OCI-LY7 (cell line): ENCODE measurements at regions not wholly inside any gene's neighbourhood (a gene's known extent, or its start where the extent isn't known, plus 50 kb on each side); places are given as distances from the start of the nearest gene placed in this dataset.

Source experiments
- BruUV-seq: library from RNA; stranded (reverse); fragments of 400-500 nt; replicated peaks from 2 replicates; lab custom pipeline; 2021; lab: Mats Ljungman, UMichigan
- CTCF ChIA-PET: fragments of 300-600 bp; sonication (Branson Sonifier 250); formaldehyde crosslinking; loops from one replicate; lab custom pipeline; 2022; ENCODE audit warnings: antibody characterized with exemption; ENCODE audit not compliant: unreplicated experiment; lab: Charles Lee
- POLR2A ChIA-PET: fragments of 300-600 bp; sonication (Branson Sonifier 250); formaldehyde crosslinking; loops from one replicate; lab custom pipeline; 2022; ENCODE audit warnings: antibody characterized with exemption; lab: Charles Lee
- DNase-seq: peaks from one replicate; pipeline ENCODE4 v3.0.0-alpha.2; 2015; ENCODE audit warnings: low spot score
- H2AFZ ChIP-seq: fragments of 200-600 bp; sonication (generic), shearing (Covaris generic); 2 replicates; pipeline ENCODE4 v1.6.1; 2014; ENCODE audit warnings: mild to moderate bottlenecking, antibody characterized with exemption, low read length, moderate library complexity
- H3K27ac ChIP-seq: fragments of 200-600 bp; sonication (generic); 2 replicates; pipeline ENCODE4 v1.5.1; 2014; ENCODE audit warnings: mixed run types, low read depth, mild to moderate bottlenecking, moderate library complexity, low read length, inconsistent platforms; ENCODE audit not compliant: poor library complexity, severe bottlenecking
- H3K36me3 ChIP-seq: fragments of 200-600 bp; sonication (generic); 2 replicates; pipeline ENCODE4 v1.6.1; 2014; ENCODE audit warnings: mild to moderate bottlenecking, antibody characterized with exemption, low read length, moderate library complexity, mixed read lengths; ENCODE audit not compliant: insufficient read depth
- H3K4me1 ChIP-seq: fragments of 200-600 bp; sonication (generic); 2 replicates; pipeline ENCODE4 v1.5.1; 2014; ENCODE audit warnings: mild to moderate bottlenecking, low read length; ENCODE audit not compliant: insufficient read depth, poor library complexity, severe bottlenecking
- H3K4me2 ChIP-seq: fragments of 200-600 bp; sonication (generic); 2 replicates; pipeline ENCODE4 v1.6.1; 2014; ENCODE audit warnings: mild to moderate bottlenecking, low read length
- H3K4me3 ChIP-seq: fragments of 200-600 bp; sonication (generic); 2 replicates; pipeline ENCODE4 v1.5.1; 2014; ENCODE audit warnings: mild to moderate bottlenecking, low read depth, low read length; ENCODE audit not compliant: poor library complexity, severe bottlenecking
- H3K79me2 ChIP-seq: fragments of 200-600 bp; sonication (generic); 2 replicates; pipeline ENCODE4 v1.6.1; 2016; ENCODE audit warnings: low read depth, mild to moderate bottlenecking, low read length, moderate library complexity, mixed read lengths; ENCODE audit not compliant: insufficient read depth
- H3K9me2 ChIP-seq: fragments of 200-600 bp; sonication (generic); 2 replicates; pipeline ENCODE4 v1.6.1; 2016; ENCODE audit warnings: mild to moderate bottlenecking, low read length, mixed read lengths; ENCODE audit not compliant: insufficient read depth
- H3K9me3 ChIP-seq: fragments of 200-600 bp; sonication (generic); 2 replicates; pipeline ENCODE4 v1.6.1; 2014; ENCODE audit warnings: mild to moderate bottlenecking, mixed run types, low read length, mixed read lengths
- H4K20me1 ChIP-seq: fragments of 200-600 bp; sonication (generic); 2 replicates; pipeline ENCODE4 v1.6.1; 2014; ENCODE audit warnings: mild to moderate bottlenecking, antibody characterized with exemption, low read length, moderate library complexity, mixed read lengths; ENCODE audit not compliant: insufficient read depth
- EZH2phosphoT487 ChIP-seq: fragments of 200-600 bp; sonication (generic); IDR thresholded peaks from 2 replicates; pipeline ENCODE4 v1.6.1; 2018; ENCODE audit warnings: low read depth, borderline replicate concordance, mild to moderate bottlenecking, mixed run types, antibody characterized with exemption, low read length, moderate library complexity, mixed read lengths
- intact Hi-C: fragments of 100-400 bp; cut with micrococcal nuclease; formaldehyde crosslinking; loops from one replicate; pipeline ENCODE4 v1.10.0; 2022; ENCODE audit not compliant: unreplicated experiment
- TF ChIP-seq, protein P1 (sequence below): fragments of 200-600 bp; sonication (generic); conservative IDR thresholded peaks from 2 replicates; pipeline ENCODE4 v1.5.1; 2014; ENCODE audit warnings: mild to moderate bottlenecking, antibody characterized with exemption, low read length, moderate library complexity, mixed read lengths

DNA sequence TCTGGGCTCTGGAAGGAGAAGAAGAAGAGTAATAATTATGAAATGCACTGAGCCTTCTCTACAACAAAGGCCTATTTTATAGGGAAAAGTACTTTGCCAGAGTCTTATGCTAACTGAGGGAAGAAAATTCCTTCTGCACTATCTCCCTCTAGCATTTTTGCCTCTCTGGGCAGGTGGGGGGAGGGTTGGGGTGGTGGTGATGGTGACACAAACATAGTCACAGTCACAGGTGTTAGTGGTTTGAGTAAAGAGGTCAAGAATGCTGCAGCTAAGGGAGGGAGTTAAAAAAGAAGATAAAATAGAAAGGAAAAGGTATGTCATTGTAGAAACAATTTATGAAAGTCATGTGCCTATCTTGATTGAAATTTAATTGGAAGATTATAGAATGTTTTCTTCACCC, 140.8 kb upstream of the COL3A1 start:
- Histone ChIP-seq H3K4me3 (no peak overlapping the region), H3K9me3 (no peaks in the 10 kb centered on the region), H2AFZ (no peak overlapping the region), H3K9me2 (no peaks in the 10 kb centered on the region), H3K79me2 (no peaks in the 10 kb centered on the region), H3K4me1 (no peaks in the 10 kb centered on the region), H3K27ac (no peak overlapping the region), H4K20me1 (no peaks in the 10 kb centered on the region), H3K36me3 (no peaks in the 10 kb centered on the region), H3K4me2 (no peak overlapping the region)
- no peak for DNase-seq
- POLR2A ChIA-PET: interaction anchor here (0.5 to 0.7 kb wide), 3 partner anchors 430 to 979 kb away, joined by 3 to 5 read pairs (median 3); no protein-coding TSS in a partner anchor
- TF ChIP-seq, protein P1, sequence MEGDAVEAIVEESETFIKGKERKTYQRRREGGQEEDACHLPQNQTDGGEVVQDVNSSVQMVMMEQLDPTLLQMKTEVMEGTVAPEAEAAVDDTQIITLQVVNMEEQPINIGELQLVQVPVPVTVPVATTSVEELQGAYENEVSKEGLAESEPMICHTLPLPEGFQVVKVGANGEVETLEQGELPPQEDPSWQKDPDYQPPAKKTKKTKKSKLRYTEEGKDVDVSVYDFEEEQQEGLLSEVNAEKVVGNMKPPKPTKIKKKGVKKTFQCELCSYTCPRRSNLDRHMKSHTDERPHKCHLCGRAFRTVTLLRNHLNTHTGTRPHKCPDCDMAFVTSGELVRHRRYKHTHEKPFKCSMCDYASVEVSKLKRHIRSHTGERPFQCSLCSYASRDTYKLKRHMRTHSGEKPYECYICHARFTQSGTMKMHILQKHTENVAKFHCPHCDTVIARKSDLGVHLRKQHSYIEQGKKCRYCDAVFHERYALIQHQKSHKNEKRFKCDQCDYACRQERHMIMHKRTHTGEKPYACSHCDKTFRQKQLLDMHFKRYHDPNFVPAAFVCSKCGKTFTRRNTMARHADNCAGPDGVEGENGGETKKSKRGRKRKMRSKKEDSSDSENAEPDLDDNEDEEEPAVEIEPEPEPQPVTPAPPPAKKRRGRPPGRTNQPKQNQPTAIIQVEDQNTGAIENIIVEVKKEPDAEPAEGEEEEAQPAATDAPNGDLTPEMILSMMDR: no peak
- TF ChIP-seq EZH2phosphoT487: no peak
- CTCF ChIA-PET: no interaction called here
- BruUV-seq: no TSS peak
- intact Hi-C loops: no loop called here

DNA sequence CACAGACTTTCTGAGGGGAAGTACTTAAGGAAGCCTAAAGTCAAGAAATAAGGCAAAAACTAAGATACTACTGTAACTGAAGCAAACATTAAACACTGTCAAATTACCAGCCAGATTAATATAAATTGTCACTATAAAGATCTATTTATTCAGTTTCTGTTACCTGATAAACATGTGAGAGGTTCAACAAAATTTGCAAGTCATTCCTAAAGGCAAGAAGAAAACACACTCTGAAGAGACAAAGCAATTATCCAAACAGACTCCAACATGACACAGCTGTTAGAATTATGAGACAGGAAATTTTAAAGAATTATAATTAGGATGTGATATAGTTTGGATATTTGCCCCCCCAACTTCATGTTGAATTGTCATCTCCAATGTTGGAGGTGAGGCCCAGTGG, 140.4 kb upstream of the COL3A1 start:
- no TSS peak for BruUV-seq
- Histone ChIP-seq H4K20me1 (no peaks in the 10 kb centered on the region), H3K9me3 (no peaks in the 10 kb centered on the region), H3K9me2 (no peaks in the 10 kb centered on the region), H3K79me2 (no peaks in the 10 kb centered on the region), H3K4me1 (no peaks in the 10 kb centered on the region), H3K36me3 (no peaks in the 10 kb centered on the region), H3K4me2 (no peak overlapping the region), H2AFZ (no peak overlapping the region), H3K27ac (no peak overlapping the region), H3K4me3 (no peak overlapping the region)
- DNase-seq: no peak
- CTCF ChIA-PET: no interaction called here
- POLR2A ChIA-PET: interaction anchor here (0.6 kb wide), 1 partner anchor 9 kb away, joined by 3 read pairs; no protein-coding TSS in a partner anchor
- no peak for TF ChIP-seq EZH2phosphoT487
- TF ChIP-seq, protein P1: no peak
- intact Hi-C loops: no loop called here

DNA sequence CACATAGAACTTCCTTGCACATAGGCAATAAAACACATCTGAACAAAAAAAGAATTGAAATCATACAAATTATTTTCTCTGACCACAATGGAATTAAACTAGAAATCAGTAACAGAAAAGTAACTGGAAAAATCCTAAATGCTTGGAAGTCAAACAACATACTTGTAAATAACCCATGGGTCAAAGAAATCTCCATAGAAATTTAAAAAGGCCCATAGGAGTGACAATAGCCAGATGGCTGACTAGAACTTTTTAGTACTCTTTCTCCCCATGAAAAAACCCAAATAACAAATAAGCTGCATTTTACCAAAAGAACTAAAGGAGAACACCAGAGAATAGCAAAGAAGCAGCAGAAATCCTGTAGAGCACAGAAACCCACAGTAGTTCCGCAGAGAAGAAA, 139.2 kb upstream of the COL3A1 start:
- no peak for TF ChIP-seq EZH2phosphoT487
- TF ChIP-seq, protein P1: no peak
- intact Hi-C loops: no loop called here
- ChIA-PET CTCF (no interaction called here), POLR2A (no interaction called here)
- BruUV-seq: no TSS peak
- Histone ChIP-seq H3K4me1 (no peaks in the 10 kb centered on the region), H3K9me3 (no peaks in the 10 kb centered on the region), H3K27ac (no peak overlapping the region), H4K20me1 (no peaks in the 10 kb centered on the region), H2AFZ (no peak overlapping the region), H3K9me2 (no peaks in the 10 kb centered on the region), H3K4me3 (no peak overlapping the region), H3K4me2 (no peak overlapping the region), H3K36me3 (no peaks in the 10 kb centered on the region), H3K79me2 (no peaks in the 10 kb centered on the region)
- DNase-seq: no peak
